ENCODE measurements at regions not wholly inside any gene's neighbourhood (a gene's known extent, or its start where the extent isn't known, plus 50 kb on each side); places are given as distances from the start of the nearest gene placed in this dataset.
A peak's percentile ranks its signal among the peaks of the same experiment; 100 is the strongest.
"Not testable (repeated sequence)": the region's sequence is repeated elsewhere in the genome, so short reads cannot be mapped to it uniquely, and the experiment has no call there.

- no peak for DNase-seq (ENCODE audit: low read depth)
Observed at GRCh38 chr3:106263546-106263945, 394.7 kb upstream of the CBLB start.

GRCh38 chr3:106265704-106266103 lies 396.9 kb upstream of the CBLB start:
- DNase-seq (ENCODE audit: low read depth) = no peak

GRCh38 chr3:106268696-106269095 lies 399.9 kb upstream of the CBLB start:
- DNase-seq (ENCODE audit: low read depth) = no peak

GRCh38 chr3:106272302-106272701 lies 403.5 kb upstream of the CBLB start:
- DNase-seq (ENCODE audit: low read depth) = no peak

GRCh38 chr3:106275592-106275991 lies 406.8 kb upstream of the CBLB start:
- DNase-seq (ENCODE audit: low read depth) = no peak

GRCh38 chr3:106276151-106276550 lies 407.3 kb upstream of the CBLB start:
- no peak for DNase-seq (ENCODE audit: low read depth)

- DNase-seq (ENCODE audit: low read depth) = no peak
Observed at GRCh38 chr3:106276755-106277612, 408.2 kb upstream of the CBLB start.

GRCh38 chr3:106277731-106278130 lies 408.9 kb upstream of the CBLB start:
- DNase-seq (ENCODE audit: low read depth) = no peak

GRCh38 chr3:106281221-106281620 lies 412.4 kb upstream of the CBLB start:
- no peak for DNase-seq (ENCODE audit: low read depth)

GRCh38 chr3:106282943-106283342 lies 414.1 kb upstream of the CBLB start:
- no peak for DNase-seq (ENCODE audit: low read depth)

GRCh38 chr3:106288781-106289180 lies 420.0 kb upstream of the CBLB start:
- no peak for DNase-seq (ENCODE audit: low read depth)

- no peak for DNase-seq (ENCODE audit: low read depth)
Observed at GRCh38 chr3:106290304-106290997, 421.6 kb upstream of the CBLB start.

GRCh38 chr3:106293161-106293560 lies 424.3 kb upstream of the CBLB start:
- DNase-seq (ENCODE audit: low read depth) = no peak

- DNase-seq (ENCODE audit: low read depth) = no peak
Observed at GRCh38 chr3:106294121-106294520, 425.3 kb upstream of the CBLB start.

- DNase-seq (ENCODE audit: low read depth) = no peak
Observed at GRCh38 chr3:106296062-106296461, 427.2 kb upstream of the CBLB start.

GRCh38 chr3:106299300-106300098 lies 430.7 kb upstream of the CBLB start:
- DNase-seq (ENCODE audit: low read depth) = peak; percentile 48

GRCh38 chr3:106302451-106303221 lies 433.8 kb upstream of the CBLB start:
- no peak for DNase-seq (ENCODE audit: low read depth)

GRCh38 chr3:106303766-106304165 lies 435.0 kb upstream of the CBLB start:
- DNase-seq (ENCODE audit: low read depth) = no peak

- DNase-seq (ENCODE audit: low read depth) = no peak
Observed at GRCh38 chr3:106305127-106305526, 436.3 kb upstream of the CBLB start.

- no peak for DNase-seq (ENCODE audit: low read depth)
Observed at GRCh38 chr3:106305882-106306435, 437.1 kb upstream of the CBLB start.

GRCh38 chr3:106309274-106309673 lies 440.5 kb upstream of the CBLB start:
- DNase-seq (ENCODE audit: low read depth) = no peak

- not testable (repeated sequence) for DNase-seq (ENCODE audit: low read depth)
Observed at GRCh38 chr3:106309798-106310197, 441.0 kb upstream of the CBLB start.

Data from ELR (cell line).